Transverse colon (tissue), 4 donors: ENCODE measurements at regions not wholly inside any gene's neighbourhood (a gene's known extent, or its start where the extent isn't known, plus 50 kb on each side); places are given as distances from the start of the nearest gene placed in this dataset.

Experiments
- DNase-seq: peaks from one replicate; pipeline ENCODE4 v3.0.0-alpha.2; 2019
- H3K27ac ChIP-seq, 4 donors: fragments of 200-600 bp; sonication (generic); 2 replicates each; pipeline ENCODE4 v1.5.1; 2016 to 2018; ENCODE audit warnings: inconsistent platforms in 4 of 4
- H3K27me3 ChIP-seq: fragments of 200-600 bp; sonication (generic); 2 replicates; pipeline ENCODE4 v1.5.1; 2017; ENCODE audit warnings: inconsistent platforms
- H3K36me3 ChIP-seq, 4 donors: fragments of 200-600 bp; sonication (generic); 2 replicates each; pipeline ENCODE4 v1.5.1; 2017 to 2019; ENCODE audit warnings: inconsistent platforms in 4 of 4
- H3K4me1 ChIP-seq, 4 donors: fragments of 200-600 bp; sonication (generic); 2 replicates each; pipeline ENCODE4 v1.5.1; 2017 to 2020; ENCODE audit warnings: inconsistent platforms in 4 of 4
- H3K4me3 ChIP-seq, 4 donors: fragments of 200-600 bp; sonication (generic); 1 replicate in 1 of 4; 2 replicates in 3 of 4; pipeline versions ENCODE4 v1.5.1 to v1.6.1; 2017 to 2019; ENCODE audit warnings: inconsistent platforms in 4 of 4
- H3K9me3 ChIP-seq, 2 donors: fragments of 200-600 bp; sonication (generic); 2 replicates each; pipeline ENCODE4 v1.5.1; 2017 to 2019; ENCODE audit warnings: inconsistent platforms in 2 of 2
- CTCF ChIP-seq, 5 experiments: fragments of 200-600 bp in 3 of 5; fragments of 450-650 bp in 2 of 5; sonication (generic) in 3 of 5; IDR thresholded peaks; 1 replicate in 2 of 5; 2 replicates in 3 of 5; pipeline ENCODE4 v1.5.1; 2016 to 2017; ENCODE audit warnings: antibody characterized with exemption in 5 of 5, inconsistent platforms in 3 of 5, mild to moderate bottlenecking in 2 of 5, moderate library complexity in 1 of 5
- EP300 ChIP-seq: sonication (generic); formaldehyde crosslinking; IDR thresholded peaks from one replicate; pipeline ENCODE4 v1.6.1; 2017; ENCODE audit warnings: antibody characterized with exemption, low read depth
- POLR2A ChIP-seq: fragments of 450-650 bp; IDR thresholded peaks from one replicate; pipeline ENCODE4 v1.6.1; 2016; ENCODE audit warnings: antibody characterized with exemption, mild to moderate bottlenecking, moderate library complexity
- POLR2AphosphoS5 ChIP-seq, 3 donors: sonication (generic); formaldehyde crosslinking; IDR thresholded peaks; one replicate each; pipeline ENCODE4 v1.6.1; 2016; ENCODE audit warnings: antibody characterized with exemption in 3 of 3
- WGBS, 2 donors: methylation state at CpG; one replicate each; pipeline ENCODE4 v1.1.5; 2018; ENCODE audit warnings: low coverage in 1 of 2; 5-methylcytosine and 5-hydroxymethylcytosine counted together
- in situ Hi-C, 4 donors: fragments of 200-750 bp; cut with MboI; loops; one replicate each; pipeline versions ENCODE4 v1.15.0 to v1.15.1; 2017; ENCODE audit warnings: low sequenced_read_pairs in 3 of 4, low pct_ligation_motif_present in 1 of 4, low pct_unique_long_range_greater_than_20kb in 1 of 4
- intact Hi-C: fragments of 100-400 bp; cut with DNase I; formaldehyde crosslinking; loops from one replicate; pipeline ENCODE4 v1.15.1; 2023; ENCODE audit warnings: low total_unique reads

GRCh38 chr2:5145053-5145452 is 547.1 kb upstream of the SOX11 start:
- no peak overlapping the region for H3K4me3 ChIP-seq
- H3K27me3 ChIP-seq = no peaks in the 10 kb centered on the region
- peaks cover 3 to 7% of the 10 kb centered on the region in 2 donors for H3K9me3 ChIP-seq
- no peak overlapping the region for H3K27ac ChIP-seq
- H3K36me3 ChIP-seq = no peaks in the 10 kb centered on the region
- H3K4me1 ChIP-seq = no peaks in the 10 kb centered on the region
- DNase-seq = no peak
- WGBS, 2 donors = 59 to 67% methylated on average over 4 to 8 of the region's 8 CpGs
- TF ChIP-seq CTCF (IDR thresholded peaks at IDR 0.05) (no peak), EP300 (no peak), POLR2AphosphoS5 (IDR thresholded peaks at IDR 0.05) (no peak), POLR2A (no peak)
- intact Hi-C loops (no loop called here), in situ Hi-C loops (no loop called here)

- Histone ChIP-seq H3K4me1 (no peaks in the 10 kb centered on the region), H3K9me3 (peaks cover 2 to 10% of the 10 kb centered on the region in 2 donors), H3K36me3 (no peaks in the 10 kb centered on the region), H3K27me3 (no peaks in the 10 kb centered on the region), H3K27ac (no peak overlapping the region), H3K4me3 (no peak overlapping the region)
- intact Hi-C loops = no loop called here
- no peak for TF ChIP-seq POLR2A
- TF ChIP-seq CTCF (IDR thresholded peaks at IDR 0.05) = no peak
- DNase-seq = no peak
- in situ Hi-C loops = no loop called here
- 94 to 100% methylated on average over 4 of the region's 4 CpGs for WGBS, 2 donors
Measured at GRCh38 chr2:5145801-5146200, 546.4 kb upstream of the SOX11 start.

GRCh38 chr2:5148392-5149085 is 543.6 kb upstream of the SOX11 start:
- DNase-seq = no peak
- WGBS, 2 donors = 75 to 80% methylated on average over 5 of the region's 5 CpGs

GRCh38 chr2:5150871-5151270 is 541.3 kb upstream of the SOX11 start:
- no peak overlapping the region for H3K4me3 ChIP-seq
- in situ Hi-C loops (no loop called here), intact Hi-C loops (no loop called here)
- no peaks in the 10 kb centered on the region for H3K36me3 ChIP-seq
- H3K4me1 ChIP-seq = no peaks in the 10 kb centered on the region
- 80 to 87% methylated on average over 5 of the region's 5 CpGs for WGBS, 2 donors
- peaks cover 10 to 14% of the 10 kb centered on the region in 2 donors for H3K9me3 ChIP-seq
- TF ChIP-seq EP300 (no peak), POLR2A (no peak), CTCF (IDR thresholded peaks at IDR 0.05) (no peak), POLR2AphosphoS5 (IDR thresholded peaks at IDR 0.05) (no peak)
- H3K27me3 ChIP-seq = no peaks in the 10 kb centered on the region
- no peak for DNase-seq
- no peak overlapping the region for H3K27ac ChIP-seq

More at GRCh38 chr2:5148392-5149085, 543.6 kb upstream of the SOX11 start:
- no peaks in the 10 kb centered on the region for H3K4me1 ChIP-seq
- no peaks in the 10 kb centered on the region for H3K36me3 ChIP-seq
- intact Hi-C loops = no loop called here
- TF ChIP-seq EP300 (no peak), POLR2A (no peak), POLR2AphosphoS5 (IDR thresholded peaks at IDR 0.05) (no peak), CTCF (IDR thresholded peaks at IDR 0.05) (no peak)
- H3K9me3 ChIP-seq = peaks cover 6 to 13% of the 10 kb centered on the region in 2 donors
- no peak overlapping the region for H3K27ac ChIP-seq
- H3K4me3 ChIP-seq = no peak overlapping the region
- in situ Hi-C loops = no loop called here
- no peaks in the 10 kb centered on the region for H3K27me3 ChIP-seq
